ENCODE measurements at regions not wholly inside any gene's neighbourhood (a gene's known extent, or its start where the extent isn't known, plus 50 kb on each side); places are given as distances from the start of the nearest gene placed in this dataset.

- no peaks in the 10 kb centered on the region for H3K27me3 ChIP-seq (ENCODE audit: control insufficient read depth, insufficient read depth, low read length, poor library complexity, severe bottlenecking)
- no peak overlapping the region for H3K27ac Mint-ChIP-seq
- no peaks in the 10 kb centered on the region for H3K4me1 ChIP-seq (ENCODE audit: control insufficient read depth, insufficient read depth, low read length)
- H3K27ac ChIP-seq (ENCODE audit: low read depth, low read length) = no peak overlapping the region
- DNase-seq = no peak
- H3K9ac ChIP-seq (ENCODE audit: extremely low read depth, low read length, poor library complexity, severe bottlenecking) = no peak overlapping the region
- no peak overlapping the region for H3K4me3 Mint-ChIP-seq
- no peaks in the 10 kb centered on the region for H3K9me3 Mint-ChIP-seq
- no peaks in the 10 kb centered on the region for H3K36me3 Mint-ChIP-seq (ENCODE audit: low read depth)
- TF ChIP-seq CTCF (conservative IDR thresholded peaks at IDR 0.05) = no peak
- peaks cover 69% of the 10 kb centered on the region for H3K27me3 Mint-ChIP-seq (ENCODE audit: insufficient read depth)
- no peak overlapping the region for H3K4me3 ChIP-seq (ENCODE audit: low read length)
- no peaks in the 10 kb centered on the region for H3K9me3 ChIP-seq (ENCODE audit: control insufficient read depth, low read length)
- H3K4me1 Mint-ChIP-seq = peaks cover 8% of the 10 kb centered on the region
- 96 to 100% methylated on average over 7 of the region's 7 CpGs for WGBS, 2 experiments (ENCODE audit: insufficient coverage in 1 of 2, insufficient read length in 1 of 2)
- H3K36me3 ChIP-seq (ENCODE audit: control insufficient read depth, insufficient read depth, low read length) = no peaks in the 10 kb centered on the region
These were observed 154.3 kb upstream of the CCND2 start for GRCh38 chr12:4119157-4119761.

GRCh38 chr12:4118601-4119156 lies 154.9 kb upstream of the CCND2 start:
- Histone ChIP-seq H3K9me3 (ENCODE audit: control insufficient read depth, low read length) (no peaks in the 10 kb centered on the region), H3K9ac (ENCODE audit: extremely low read depth, low read length, poor library complexity, severe bottlenecking) (no peak overlapping the region), H3K4me3 (ENCODE audit: low read length) (no peak overlapping the region), H3K27ac (ENCODE audit: low read depth, low read length) (no peak overlapping the region), H3K4me1 (ENCODE audit: control insufficient read depth, insufficient read depth, low read length) (no peaks in the 10 kb centered on the region), H3K27me3 (ENCODE audit: control insufficient read depth, insufficient read depth, low read length, poor library complexity, severe bottlenecking) (no peaks in the 10 kb centered on the region), H3K36me3 (ENCODE audit: control insufficient read depth, insufficient read depth, low read length) (no peaks in the 10 kb centered on the region)
- Mint-ChIP-seq H3K4me3 (no peak overlapping the region), H3K4me1 (peaks cover 8% of the 10 kb centered on the region), H3K36me3 (ENCODE audit: low read depth) (no peaks in the 10 kb centered on the region), H3K27ac (no peak overlapping the region), H3K27me3 (ENCODE audit: insufficient read depth) (peaks cover 66% of the 10 kb centered on the region), H3K9me3 (no peaks in the 10 kb centered on the region)
- no peak for DNase-seq
- no peak for TF ChIP-seq CTCF (conservative IDR thresholded peaks at IDR 0.05)
- 85 to 90% methylated on average over 5 to 7 of the region's 7 CpGs for WGBS, 2 experiments (ENCODE audit: insufficient coverage in 1 of 2, insufficient read length in 1 of 2)

GRCh38 chr12:4118017-4118510 lies 155.5 kb upstream of the CCND2 start:
- H3K4me1 ChIP-seq (ENCODE audit: control insufficient read depth, insufficient read depth, low read length) = no peaks in the 10 kb centered on the region
- no peaks in the 10 kb centered on the region for H3K9me3 Mint-ChIP-seq
- H3K27me3 Mint-ChIP-seq (ENCODE audit: insufficient read depth) = peaks cover 60% of the 10 kb centered on the region
- no peaks in the 10 kb centered on the region for H3K36me3 Mint-ChIP-seq (ENCODE audit: low read depth)
- no peak overlapping the region for H3K27ac ChIP-seq (ENCODE audit: low read depth, low read length)
- H3K27ac Mint-ChIP-seq = no peak overlapping the region
- H3K9me3 ChIP-seq (ENCODE audit: control insufficient read depth, low read length) = no peaks in the 10 kb centered on the region
- no peak for TF ChIP-seq CTCF (conservative IDR thresholded peaks at IDR 0.05)
- no peak overlapping the region for H3K4me3 Mint-ChIP-seq
- H3K4me3 ChIP-seq (ENCODE audit: low read length) = no peak overlapping the region
- no peaks in the 10 kb centered on the region for H3K27me3 ChIP-seq (ENCODE audit: control insufficient read depth, insufficient read depth, low read length, poor library complexity, severe bottlenecking)
- no peak overlapping the region for H3K9ac ChIP-seq (ENCODE audit: extremely low read depth, low read length, poor library complexity, severe bottlenecking)
- no peak for DNase-seq
- H3K4me1 Mint-ChIP-seq = peaks cover 8% of the 10 kb centered on the region
- 84 to 88% methylated on average over 2 to 4 of the region's 7 CpGs for WGBS, 2 experiments (ENCODE audit: insufficient coverage in 1 of 2, insufficient read length in 1 of 2)
- H3K36me3 ChIP-seq (ENCODE audit: control insufficient read depth, insufficient read depth, low read length) = no peaks in the 10 kb centered on the region

Measured in endodermal cell (in vitro differentiated cells).